OCI-LY1 (cell line): ENCODE measurements at regions not wholly inside any gene's neighbourhood (a gene's known extent, or its start where the extent isn't known, plus 50 kb on each side); places are given as distances from the start of the nearest gene placed in this dataset.
"Not testable (repeated sequence)": the region's sequence is repeated elsewhere in the genome, so short reads cannot be mapped to it uniquely, and the experiment has no call there.

ENCODE experiments used
- H2AFZ ChIP-seq: fragments of 200-600 bp; sonication (generic), shearing (Covaris generic); 2 replicates; pipeline ENCODE4 v1.6.0; 2014; ENCODE audit warnings: antibody characterized with exemption, mild to moderate bottlenecking, low read length
- H3F3A ChIP-seq: fragments of 200-600 bp; sonication (generic), shearing (Covaris generic); 2 replicates; pipeline ENCODE4 v1.6.0; 2014; ENCODE audit warnings: mild to moderate bottlenecking, antibody characterized with exemption, low read length, moderate library complexity; ENCODE audit not compliant: insufficient read depth
- H3K27ac ChIP-seq: fragments of 200-600 bp; sonication (generic); 2 replicates; pipeline ENCODE4 v1.5.1; 2014; ENCODE audit warnings: low read length, mixed run types, mild to moderate bottlenecking, low read depth; ENCODE audit not compliant: poor library complexity, severe bottlenecking
- H3K27me3 ChIP-seq: fragments of 200-600 bp; sonication (generic); 2 replicates; pipeline ENCODE4 v1.6.0; 2014; ENCODE audit warnings: antibody characterized with exemption, mild to moderate bottlenecking, low read length, moderate library complexity; ENCODE audit not compliant: insufficient read depth
- H3K36me3 ChIP-seq: fragments of 200-600 bp; sonication (generic); 2 replicates; pipeline ENCODE4 v1.6.1; 2014; ENCODE audit warnings: mild to moderate bottlenecking, antibody characterized with exemption, low read length, moderate library complexity, mixed read lengths; ENCODE audit not compliant: insufficient read depth
- H3K4me1 ChIP-seq: fragments of 200-600 bp; sonication (generic); 2 replicates; pipeline ENCODE4 v1.5.1; 2014; ENCODE audit warnings: mild to moderate bottlenecking, low read length, moderate library complexity; ENCODE audit not compliant: insufficient read depth, severe bottlenecking
- H3K4me2 ChIP-seq: fragments of 200-600 bp; sonication (generic), shearing (Covaris generic); 2 replicates; pipeline ENCODE4 v1.6.1; 2014; ENCODE audit warnings: low read length
- H3K4me3 ChIP-seq: fragments of 200-600 bp; sonication (generic); 2 replicates; pipeline ENCODE4 v1.5.1; 2014; ENCODE audit warnings: low read length, low read depth, mild to moderate bottlenecking, mixed read lengths; ENCODE audit not compliant: poor library complexity, severe bottlenecking
- H3K79me2 ChIP-seq: fragments of 200-600 bp; shearing (Covaris generic); 2 replicates; pipeline ENCODE4 v1.6.1; 2016; ENCODE audit warnings: mixed run types, low read length, mixed read lengths; ENCODE audit not compliant: insufficient read depth
- H3K9ac ChIP-seq: fragments of 200-600 bp; sonication (generic), shearing (Covaris generic); 2 replicates; pipeline ENCODE4 v1.6.1; 2014; ENCODE audit warnings: mild to moderate bottlenecking, low read length, mixed read lengths
- H3K9me2 ChIP-seq: fragments of 200-600 bp; sonication (generic), shearing (Covaris generic); 2 replicates; pipeline ENCODE4 v1.6.1; 2014; ENCODE audit warnings: low read depth, mild to moderate bottlenecking, low read length, mixed read lengths
- H3K9me3 ChIP-seq: fragments of 200-600 bp; shearing (Covaris generic); 2 replicates; pipeline ENCODE4 v1.6.1; 2014; ENCODE audit warnings: low read length, mixed read lengths
- H4K20me1 ChIP-seq: fragments of 200-600 bp; sonication (generic), shearing (Covaris generic); 2 replicates; pipeline ENCODE4 v1.6.0; 2016; ENCODE audit warnings: mild to moderate bottlenecking, low read length; ENCODE audit not compliant: insufficient read depth
- EZH2 ChIP-seq: fragments of 200-600 bp; sonication (generic), shearing (Covaris generic); IDR thresholded peaks from 2 replicates; pipeline ENCODE4 v1.8.0; 2017; ENCODE audit warnings: borderline replicate concordance, mixed run types, mild to moderate bottlenecking, antibody characterized with exemption, low read length, moderate library complexity, mixed read lengths
- TF ChIP-seq, protein P1 (sequence below): fragments of 200-600 bp; sonication (generic), shearing (Covaris generic); IDR thresholded peaks from 2 replicates; pipeline ENCODE4 v1.5.1; 2017; ENCODE audit warnings: mild to moderate bottlenecking, antibody characterized with exemption, low read length, moderate library complexity, mixed read lengths

DNA sequence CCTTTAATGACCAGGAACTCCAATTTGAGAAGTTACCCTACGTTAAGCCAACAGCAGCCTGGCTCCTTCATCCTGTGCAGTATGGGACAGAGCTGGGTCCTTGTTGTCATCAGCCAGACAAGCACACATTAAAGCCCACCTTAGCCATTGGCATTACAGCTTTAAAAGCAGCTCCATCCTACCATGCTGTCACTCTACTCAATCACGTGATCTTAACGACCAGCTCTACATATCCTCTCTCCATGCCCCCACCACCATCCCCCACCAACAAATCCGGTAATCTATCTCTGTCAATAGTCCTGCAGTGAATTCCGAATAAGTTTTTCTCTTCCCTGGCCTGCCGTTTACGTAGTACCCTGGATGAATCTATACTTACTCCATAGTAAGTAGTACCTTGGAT, 82.9 kb upstream of the DGKG start:
- Histone ChIP-seq H3K36me3 (no peaks in the 10 kb centered on the region), H3K4me3 (no peak overlapping the region), H3K9ac (no peak overlapping the region), H3K4me1 (no peaks in the 10 kb centered on the region), H3K9me3 (no peaks in the 10 kb centered on the region), H3K9me2 (no peaks in the 10 kb centered on the region; the same call in 1 of the 2 replicates), H3K27me3 (0 out of 2 replicates have a peak, but pooled peaks cover 13% of the 10 kb centered on the region), H2AFZ (no peak overlapping the region), H4K20me1 (no peaks in the 10 kb centered on the region), H3K27ac (no peak overlapping the region), H3K79me2 (no peaks in the 10 kb centered on the region), H3K4me2 (no peak overlapping the region), H3F3A (no peaks in the 10 kb centered on the region)
- TF ChIP-seq, protein P1, sequence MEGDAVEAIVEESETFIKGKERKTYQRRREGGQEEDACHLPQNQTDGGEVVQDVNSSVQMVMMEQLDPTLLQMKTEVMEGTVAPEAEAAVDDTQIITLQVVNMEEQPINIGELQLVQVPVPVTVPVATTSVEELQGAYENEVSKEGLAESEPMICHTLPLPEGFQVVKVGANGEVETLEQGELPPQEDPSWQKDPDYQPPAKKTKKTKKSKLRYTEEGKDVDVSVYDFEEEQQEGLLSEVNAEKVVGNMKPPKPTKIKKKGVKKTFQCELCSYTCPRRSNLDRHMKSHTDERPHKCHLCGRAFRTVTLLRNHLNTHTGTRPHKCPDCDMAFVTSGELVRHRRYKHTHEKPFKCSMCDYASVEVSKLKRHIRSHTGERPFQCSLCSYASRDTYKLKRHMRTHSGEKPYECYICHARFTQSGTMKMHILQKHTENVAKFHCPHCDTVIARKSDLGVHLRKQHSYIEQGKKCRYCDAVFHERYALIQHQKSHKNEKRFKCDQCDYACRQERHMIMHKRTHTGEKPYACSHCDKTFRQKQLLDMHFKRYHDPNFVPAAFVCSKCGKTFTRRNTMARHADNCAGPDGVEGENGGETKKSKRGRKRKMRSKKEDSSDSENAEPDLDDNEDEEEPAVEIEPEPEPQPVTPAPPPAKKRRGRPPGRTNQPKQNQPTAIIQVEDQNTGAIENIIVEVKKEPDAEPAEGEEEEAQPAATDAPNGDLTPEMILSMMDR, result no peak
- TF ChIP-seq EZH2, result no peak

DNA sequence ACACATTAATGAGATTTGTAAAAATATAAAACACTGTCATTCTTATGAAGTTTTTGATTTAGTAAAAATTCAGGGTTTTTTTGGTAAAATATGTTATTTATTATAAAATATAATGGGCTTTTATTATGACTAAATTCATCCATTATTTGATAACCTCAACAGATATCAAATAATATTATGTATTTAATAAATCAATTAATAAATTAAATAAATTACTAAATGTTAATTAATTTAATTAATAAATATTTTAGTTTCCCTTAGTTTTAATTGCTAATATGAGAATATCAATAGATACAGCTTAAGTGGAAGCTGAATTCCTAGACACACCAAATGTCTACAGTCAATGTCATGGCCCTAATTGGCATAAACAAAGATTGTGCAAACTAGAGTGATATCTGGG, 82.3 kb upstream of the DGKG start:
- 0 out of 2 replicates have a peak, but pooled peaks cover 13% of the 10 kb centered on the region for H3K27me3 ChIP-seq
- no peak overlapping the region for H3K4me2 ChIP-seq
- H3K4me3 ChIP-seq, result no peak overlapping the region
- no peaks in the 10 kb centered on the region for H4K20me1 ChIP-seq
- H3K9me3 ChIP-seq, result no peaks in the 10 kb centered on the region
- no peak overlapping the region for H3K9ac ChIP-seq
- H3K36me3 ChIP-seq, result no peaks in the 10 kb centered on the region
- no peaks in the 10 kb centered on the region for H3F3A ChIP-seq
- no peaks in the 10 kb centered on the region; the same call in 1 of the 2 replicates for H3K9me2 ChIP-seq
- H2AFZ ChIP-seq, result no peak overlapping the region
- no peaks in the 10 kb centered on the region for H3K79me2 ChIP-seq
- TF ChIP-seq, protein P1, result no peak
- no peaks in the 10 kb centered on the region for H3K4me1 ChIP-seq
- H3K27ac ChIP-seq, result no peak overlapping the region

DNA sequence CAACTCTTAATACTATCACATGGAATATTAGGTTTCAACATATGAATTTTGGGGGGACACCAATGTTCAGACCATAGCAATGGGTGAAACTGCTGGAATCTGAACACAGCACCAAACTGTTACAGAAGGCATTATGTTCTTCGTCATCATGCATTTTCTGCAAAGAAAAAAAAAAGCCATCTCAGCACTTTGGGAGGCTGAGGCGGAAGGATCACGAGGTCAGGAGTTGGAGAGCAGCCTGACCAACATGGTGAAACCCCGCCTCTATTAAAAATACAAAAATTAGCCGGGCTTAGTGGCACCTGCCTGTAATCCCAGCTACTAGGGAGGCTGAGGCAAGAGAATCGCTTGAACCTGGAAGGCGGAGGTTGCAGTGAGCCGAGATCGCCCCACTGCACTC, 80.9 kb upstream of the DGKG start:
- not testable (repeated sequence) for H3K79me2 ChIP-seq, H3K4me3 ChIP-seq, H3F3A ChIP-seq, H3K27ac ChIP-seq, H3K9me2 ChIP-seq, H3K4me1 ChIP-seq, H4K20me1 ChIP-seq, H3K9me3 ChIP-seq, H3K36me3 ChIP-seq, H3K9ac ChIP-seq, H3K4me2 ChIP-seq, H2AFZ ChIP-seq
- H3K27me3 ChIP-seq, result 0 out of 2 replicates have a peak, but pooled peaks cover 13% of the 10 kb centered on the region

DNA sequence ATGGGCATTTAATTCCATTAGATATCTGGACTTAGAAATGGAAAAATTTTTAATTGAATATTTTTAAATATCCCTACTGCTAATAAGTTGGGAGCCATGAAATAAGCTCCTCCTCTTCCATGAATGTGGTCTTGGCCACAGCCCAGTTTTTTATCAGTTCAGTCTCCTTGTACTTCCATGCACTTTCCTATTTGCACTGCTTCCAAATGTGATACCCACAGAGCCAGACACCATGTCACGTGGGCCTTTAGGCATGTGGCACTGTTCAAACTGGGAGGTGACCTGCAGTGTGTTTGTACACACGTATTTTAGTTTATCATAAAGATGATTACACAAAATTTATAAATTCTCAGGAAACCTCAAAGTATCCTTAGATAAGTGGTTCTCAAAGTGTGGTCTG, 80.1 kb upstream of the DGKG start:
- H3K4me2 ChIP-seq, result no peak overlapping the region
- H3K27me3 ChIP-seq, result 0 out of 2 replicates have a peak, but pooled peaks cover 11% of the 10 kb centered on the region
- H3F3A ChIP-seq, result no peaks in the 10 kb centered on the region
- H3K9me2 ChIP-seq, result no peaks in the 10 kb centered on the region; the same call in 1 of the 2 replicates
- H3K27ac ChIP-seq, result no peak overlapping the region
- no peaks in the 10 kb centered on the region for H3K4me1 ChIP-seq
- no peak overlapping the region for H3K4me3 ChIP-seq
- no peaks in the 10 kb centered on the region for H3K36me3 ChIP-seq
- no peak overlapping the region for H2AFZ ChIP-seq
- H4K20me1 ChIP-seq, result no peaks in the 10 kb centered on the region
- TF ChIP-seq, protein P1, result no peak
- no peak for TF ChIP-seq EZH2
- no peak overlapping the region for H3K9ac ChIP-seq
- no peaks in the 10 kb centered on the region for H3K9me3 ChIP-seq
- no peaks in the 10 kb centered on the region for H3K79me2 ChIP-seq
